NOMO-1 treated with DMSO at 0.1 percent for 48 hours (cell line): ENCODE measurements at regions not wholly inside any gene's neighbourhood (a gene's known extent, or its start where the extent isn't known, plus 50 kb on each side); places are given as distances from the start of the nearest gene placed in this dataset.

Experiments used
- DNase-seq: peaks from one replicate; lab custom pipeline; 2025; ENCODE audit not compliant: unreplicated experiment; lab: John Stamatoyannopoulos, UW

DNA sequence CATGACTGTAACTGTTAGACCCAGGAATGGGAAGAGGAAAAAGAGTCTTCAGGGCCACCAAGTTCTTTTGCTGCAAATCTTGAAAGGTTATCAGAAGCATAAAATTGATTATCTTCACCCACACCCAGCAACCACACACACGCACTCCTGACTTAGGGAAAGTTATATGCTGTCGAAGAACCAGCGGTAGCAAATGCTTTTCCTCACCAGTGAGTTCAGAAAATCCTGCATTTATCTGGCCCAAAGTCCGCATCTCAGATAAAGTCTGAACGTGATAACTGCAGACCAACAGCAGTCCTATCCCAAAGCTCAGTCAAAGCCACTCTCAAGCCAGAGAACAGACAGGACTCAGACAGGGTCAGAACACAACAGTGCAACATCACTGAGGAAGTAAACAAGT is 115.6 kb downstream of the IRS2 start:
- no peak for DNase-seq

- DNase-seq, result no peak
Observed at GRCh38 chr13:109669956-109670355, 116.4 kb downstream of the IRS2 start.

DNA sequence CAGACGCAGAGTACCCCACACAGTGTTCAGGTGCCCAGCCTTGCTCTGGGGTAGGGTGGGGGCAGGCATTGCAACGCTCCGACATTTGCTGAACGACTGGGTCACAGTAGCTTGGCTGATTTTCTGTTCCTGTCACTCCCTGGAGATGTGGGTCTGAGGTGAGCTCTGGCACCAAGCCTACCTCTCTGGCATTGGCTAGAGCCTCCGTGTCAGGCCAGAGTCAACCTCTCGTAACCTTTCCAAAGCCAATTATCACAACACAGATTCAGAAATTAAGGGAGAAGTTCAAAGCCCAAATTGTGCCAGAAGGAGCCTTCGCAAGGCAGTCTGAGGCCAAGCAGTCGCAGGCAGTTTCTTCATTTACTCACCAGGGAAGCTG is 117.2 kb downstream of the IRS2 start:
- no peak for DNase-seq

DNA sequence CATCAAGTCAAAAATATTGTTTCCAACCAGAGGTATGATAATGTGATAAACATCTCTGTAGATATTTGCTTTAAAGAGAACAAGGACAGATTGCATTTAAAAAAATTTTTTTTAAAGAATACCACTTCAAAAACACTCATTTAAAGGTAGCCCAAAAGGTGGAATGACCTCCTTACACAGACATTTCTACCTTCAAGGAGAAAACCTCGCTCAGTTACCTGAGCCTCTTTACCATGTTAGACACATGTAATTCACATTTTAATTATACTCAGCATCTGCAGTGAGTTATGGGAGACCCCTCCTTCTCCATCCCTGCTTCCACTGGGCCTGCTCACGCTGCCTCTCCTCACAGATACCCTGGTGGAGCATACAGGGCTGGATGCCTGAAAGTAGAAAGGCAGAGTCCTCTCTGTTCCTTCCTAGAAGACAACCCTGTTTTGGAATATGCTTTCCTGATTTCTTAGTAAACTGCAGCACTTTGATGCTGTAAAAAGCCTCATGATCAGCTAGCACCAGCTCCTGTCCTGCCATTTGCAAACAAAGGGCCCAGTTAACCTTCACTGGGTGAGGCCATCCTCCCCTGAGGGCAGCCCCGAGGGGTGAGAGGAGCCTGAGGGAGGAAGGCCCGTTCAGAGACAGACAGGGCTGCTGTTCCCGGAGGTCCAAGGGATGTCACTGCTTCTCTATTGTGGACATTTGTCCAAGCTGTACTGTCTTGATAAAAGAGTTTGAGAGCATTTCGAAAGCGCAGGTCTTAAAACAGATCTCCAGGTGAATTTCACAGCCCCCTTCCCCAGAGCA is 117.8 kb downstream of the IRS2 start:
- no peak for DNase-seq

GRCh38 chr13:109667807-109668291 is 118.5 kb downstream of the IRS2 start:
- peak; percentile 48 for DNase-seq

- peak; percentile 12 for DNase-seq
Observed at GRCh38 chr13:109667056-109667455, 119.3 kb downstream of the IRS2 start.

DNA sequence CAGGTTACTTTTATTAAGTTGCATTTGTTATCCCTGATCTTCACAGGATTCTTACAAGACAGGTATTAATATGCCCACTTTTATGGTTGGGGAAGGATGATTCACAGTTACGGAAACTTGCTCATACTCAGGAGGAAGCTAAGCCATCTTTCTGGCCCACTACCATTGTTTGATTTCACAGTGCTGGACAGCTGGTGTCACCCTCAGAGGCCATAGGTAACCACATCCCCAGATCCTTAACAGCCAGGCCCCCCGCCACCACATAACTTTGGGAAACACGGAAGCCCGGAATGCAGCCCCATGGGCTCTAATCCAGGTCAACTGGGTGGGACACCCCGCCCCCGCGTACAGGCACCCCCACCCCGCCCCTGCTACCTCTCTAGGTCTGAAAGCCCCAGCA is 119.7 kb downstream of the IRS2 start:
- DNase-seq, result no peak

DNA sequence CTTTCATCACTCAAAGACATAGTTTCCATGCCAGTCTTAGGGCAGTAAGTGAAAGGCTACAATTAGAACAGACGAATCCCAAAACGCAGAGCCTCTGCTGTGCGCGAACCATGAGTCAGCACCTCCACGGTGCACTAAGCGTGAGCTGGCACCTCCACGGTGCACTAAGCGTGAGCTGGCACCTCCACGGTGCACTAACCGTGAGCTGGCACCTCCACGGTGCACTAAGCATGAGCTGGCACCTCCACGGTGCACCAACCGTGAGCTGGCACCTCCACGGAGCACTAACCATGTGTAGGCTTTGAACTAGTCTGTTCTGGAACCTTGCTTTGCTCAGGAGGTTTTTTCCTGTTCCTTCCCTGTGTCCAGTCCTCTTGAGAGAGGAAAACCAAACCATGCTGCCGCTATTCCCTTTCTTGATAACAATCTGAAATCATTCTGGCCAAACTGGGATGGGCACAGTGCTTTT is 120.6 kb downstream of the IRS2 start:
- no peak for DNase-seq

DNA sequence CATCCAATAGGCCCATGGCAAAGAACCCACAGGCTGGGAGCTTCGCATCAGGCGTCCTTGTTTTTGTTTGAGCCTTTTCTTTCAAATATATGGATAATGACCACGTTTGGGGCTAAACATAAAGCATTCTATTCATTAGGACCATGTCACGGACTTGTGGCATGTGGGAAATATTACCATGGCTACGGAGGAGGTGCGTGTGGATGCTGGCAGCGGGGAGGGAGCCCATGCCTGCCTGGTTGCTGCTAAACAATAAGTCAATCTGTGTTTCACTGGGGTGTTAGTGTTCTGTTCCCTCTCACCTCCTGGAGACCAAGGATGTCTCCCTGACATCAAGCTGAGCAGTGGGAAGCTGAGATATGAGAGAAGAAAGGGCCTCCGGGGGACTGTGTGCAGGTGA is 121.1 kb downstream of the IRS2 start:
- DNase-seq, result no peak

GRCh38 chr13:109657395-109657794 is 129.0 kb downstream of the IRS2 start:
- no peak for DNase-seq

DNA sequence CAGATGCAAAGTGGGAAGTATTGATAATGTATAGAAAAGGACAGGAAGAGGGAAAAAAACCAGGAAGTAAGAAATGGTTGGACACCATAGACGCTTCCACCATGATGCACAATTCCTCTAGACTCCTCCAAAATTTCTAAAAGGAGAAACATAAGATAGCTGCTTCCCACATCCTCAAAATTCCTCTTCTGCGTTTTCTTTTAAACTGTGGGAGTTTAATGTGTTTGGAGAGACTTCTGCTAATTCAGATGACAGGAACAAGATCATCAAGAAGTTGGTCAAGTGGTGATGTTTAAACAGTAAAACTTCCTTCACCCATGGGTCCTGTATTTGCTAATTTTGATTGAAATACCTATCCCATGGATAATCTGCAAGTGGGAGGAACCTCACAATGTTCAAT is 130.2 kb downstream of the IRS2 start:
- DNase-seq, result no peak

DNA sequence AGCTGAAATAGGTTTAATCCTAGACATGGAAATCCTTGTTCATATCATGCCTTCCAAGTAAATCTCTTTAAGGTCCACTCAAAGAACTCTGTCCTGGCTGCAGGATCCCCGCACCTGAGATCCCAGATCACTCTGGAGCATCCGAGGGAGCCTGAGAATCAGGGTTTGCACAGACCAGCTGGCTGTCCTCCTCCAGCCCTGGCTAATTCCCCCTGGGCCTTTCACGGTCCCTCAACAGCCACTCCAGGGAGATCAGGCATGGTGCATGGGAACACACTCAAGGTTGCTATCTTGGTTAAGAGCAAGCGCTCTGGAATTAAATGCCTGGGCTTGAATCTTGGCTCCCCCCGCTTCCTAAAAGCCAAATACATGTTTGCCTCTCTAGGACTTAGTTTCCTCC is 130.8 kb downstream of the IRS2 start:
- no peak for DNase-seq

DNA sequence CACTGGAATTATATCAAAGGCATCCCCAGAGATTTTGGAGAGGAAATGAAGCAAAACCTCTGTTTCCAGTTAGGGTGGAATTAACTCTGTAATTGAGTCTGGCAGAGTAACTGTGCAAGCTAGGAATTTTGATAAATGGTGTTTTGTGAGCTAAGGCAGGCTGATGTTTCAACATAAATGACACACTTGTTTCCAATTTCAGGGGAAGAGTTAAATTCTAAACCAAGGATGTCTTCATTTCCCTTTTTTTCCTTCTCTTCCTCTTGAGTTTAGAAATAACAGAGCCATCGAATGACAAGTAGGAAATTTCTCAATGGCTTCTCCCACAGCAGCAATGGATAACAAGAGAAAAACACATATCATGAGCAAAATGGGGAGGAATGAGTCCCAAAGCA is 131.2 kb downstream of the IRS2 start:
- DNase-seq, result peak; percentile 77

GRCh38 chr13:109654341-109655205 is 131.8 kb downstream of the IRS2 start:
- peak; percentile 96 for DNase-seq

DNA sequence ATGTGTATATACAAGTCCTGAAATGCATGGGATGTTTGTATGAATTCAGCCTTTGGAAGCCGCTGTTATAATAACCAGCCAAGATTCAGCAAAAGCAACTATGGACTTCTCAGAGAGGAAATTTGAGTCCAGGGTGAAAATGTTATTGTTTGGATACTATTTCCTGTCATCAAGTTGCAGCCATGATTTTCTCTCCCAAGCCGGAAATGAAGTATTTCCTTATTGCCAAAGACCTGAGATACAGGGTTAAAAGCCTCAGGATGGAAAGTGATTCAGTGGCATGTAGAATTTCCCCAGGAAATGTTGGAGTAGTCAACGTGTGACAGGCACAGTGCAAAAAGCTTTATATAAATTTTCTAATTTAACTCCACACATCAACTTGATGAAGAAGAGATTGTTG is 133.9 kb downstream of the IRS2 start:
- no peak for DNase-seq

DNA sequence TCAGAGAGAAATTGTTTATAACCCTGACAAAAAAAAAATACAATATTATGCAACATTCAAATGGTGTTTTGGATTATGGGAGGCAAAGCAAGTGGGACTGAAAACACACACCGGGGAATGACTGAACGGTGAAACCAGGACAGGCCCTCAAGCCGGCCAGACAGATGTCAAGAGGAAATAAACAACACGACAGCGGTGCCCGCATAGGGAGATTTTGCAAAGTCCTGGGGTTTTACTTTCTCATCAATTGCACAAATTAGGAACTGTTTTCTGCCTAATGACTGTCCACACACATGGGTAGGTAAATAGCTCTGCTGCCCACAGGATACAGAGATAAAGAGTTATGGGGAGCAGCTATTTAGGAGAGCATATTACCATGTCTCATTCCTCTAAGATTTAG is 134.5 kb downstream of the IRS2 start:
- peak; percentile 12 for DNase-seq

DNA sequence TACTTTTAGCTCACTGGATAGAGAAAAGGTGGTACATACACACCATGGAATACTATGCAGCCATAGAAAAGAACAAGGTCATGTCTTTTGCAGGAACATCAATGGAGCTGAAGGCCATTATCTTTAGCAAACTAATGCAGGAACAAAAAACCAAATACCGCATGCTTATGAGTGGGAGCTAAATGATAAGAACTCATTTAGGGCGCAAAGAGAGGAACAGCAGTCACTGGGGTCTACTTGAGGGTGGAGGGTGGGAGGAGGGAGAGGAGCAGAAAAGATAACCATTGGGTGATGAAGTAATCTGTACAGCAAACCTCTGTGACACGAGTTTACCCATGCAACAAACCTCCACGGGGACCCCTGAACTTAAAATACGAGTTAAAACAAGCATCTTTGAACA is 135.1 kb downstream of the IRS2 start:
- DNase-seq, result no peak

DNA sequence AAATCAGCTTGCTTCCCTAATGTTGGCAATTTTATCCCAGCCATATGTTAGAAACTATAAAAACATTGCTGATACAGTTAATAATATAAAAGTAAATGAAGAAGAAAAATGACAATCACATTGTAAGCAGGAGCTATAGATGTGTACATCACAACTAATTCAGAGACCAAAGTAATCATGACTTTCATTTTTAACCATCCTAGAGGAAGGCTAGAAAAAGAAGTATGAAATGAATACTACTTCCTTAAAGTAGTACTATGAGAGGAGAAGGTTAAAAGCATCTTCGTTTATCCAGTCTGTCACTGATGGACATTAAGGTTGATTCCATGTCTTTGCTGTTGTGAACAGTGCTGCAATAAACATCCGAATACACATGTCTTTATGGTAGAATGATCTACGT is 135.5 kb downstream of the IRS2 start:
- DNase-seq, result peak; percentile 16

DNA sequence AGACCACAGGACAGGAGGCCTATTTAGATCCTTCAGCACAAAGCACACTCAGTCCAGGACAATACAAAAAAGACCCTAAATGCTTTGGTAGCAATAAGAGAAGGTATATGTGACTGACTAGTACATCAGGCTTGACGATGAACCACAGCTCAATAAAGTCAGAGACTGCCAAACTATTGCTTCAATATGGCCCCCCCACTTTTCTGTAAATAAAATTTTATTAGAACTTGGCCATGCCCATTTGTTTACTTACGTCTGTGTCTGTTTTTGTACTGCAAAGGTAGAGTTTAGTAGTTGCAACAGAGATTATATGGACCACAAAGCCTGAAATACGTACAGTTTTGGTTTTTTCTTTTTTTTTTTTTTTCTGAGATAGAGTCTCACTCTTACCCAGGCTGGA is 136.7 kb downstream of the IRS2 start:
- DNase-seq, result no peak

DNA sequence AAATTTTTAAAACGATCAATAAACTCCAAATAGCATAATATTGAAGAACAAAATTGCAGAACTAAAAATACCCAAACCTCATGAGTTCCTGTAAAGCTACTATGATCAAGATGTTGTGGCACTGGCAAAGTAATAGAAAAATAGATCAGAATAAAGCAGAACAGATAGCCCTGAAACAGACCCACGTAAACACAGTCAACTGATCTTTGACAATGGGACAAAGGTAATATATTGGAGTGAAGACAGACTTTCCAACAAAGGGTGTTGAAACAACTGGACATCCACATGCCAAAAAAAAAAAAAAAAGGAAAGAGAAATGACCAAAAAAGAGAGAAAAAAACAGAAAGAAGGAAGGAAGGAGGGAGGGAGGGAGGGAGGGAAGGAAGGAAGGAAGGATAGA is 138.7 kb downstream of the IRS2 start:
- no peak for DNase-seq

DNA sequence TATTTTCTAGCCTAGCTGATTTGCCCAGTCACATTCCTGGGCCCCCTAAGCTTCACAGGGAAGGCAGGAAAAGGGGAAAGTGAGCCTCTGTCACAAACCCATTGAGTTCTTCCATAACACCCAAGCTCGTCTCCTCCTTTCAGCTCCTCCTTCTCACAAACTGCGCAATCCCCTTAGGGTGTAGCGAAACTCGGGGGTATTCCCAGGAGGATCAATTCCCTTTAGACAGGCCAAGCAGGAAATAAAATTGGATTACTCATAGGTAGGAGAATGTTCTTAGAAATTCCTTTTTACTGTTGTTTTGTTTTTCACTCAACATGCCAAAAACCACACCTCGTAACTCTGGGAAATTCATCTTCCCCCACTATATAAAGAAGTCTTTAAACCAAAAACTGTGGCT is 139.3 kb downstream of the IRS2 start:
- DNase-seq, result no peak

DNA sequence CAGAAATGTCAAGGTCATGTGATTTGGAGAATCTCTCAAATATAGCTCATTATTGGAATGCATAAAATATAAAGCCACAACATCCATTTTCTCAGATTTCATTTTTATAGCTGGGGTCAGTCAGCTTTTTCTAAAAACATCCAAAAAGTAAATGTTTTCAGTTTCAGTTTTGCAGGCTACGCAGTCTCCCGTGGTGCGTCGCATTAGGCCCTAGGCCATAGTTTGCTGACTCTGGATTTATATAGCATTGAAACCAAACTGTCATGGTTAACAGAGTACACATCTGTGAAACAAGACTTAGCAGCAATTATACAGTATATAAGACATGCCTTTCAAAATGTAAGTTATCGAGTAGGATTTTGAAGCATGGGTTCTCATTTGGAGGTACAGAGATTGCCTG is 140.0 kb downstream of the IRS2 start:
- no peak for DNase-seq
